Peyer's patch (tissue), 4 donors: ENCODE measurements at regions not wholly inside any gene's neighbourhood (a gene's known extent, or its start where the extent isn't known, plus 50 kb on each side); places are given as distances from the start of the nearest gene placed in this dataset.

Experiments
- DNase-seq, 3 donors: peaks; one replicate each; pipeline ENCODE4 v3.0.0-alpha.2; 2017 to 2019
- H3K27ac ChIP-seq, 4 donors: fragments of 200-600 bp; sonication (generic); one replicate each; pipeline ENCODE4 v1.5.1; 2016 to 2019
- H3K27me3 ChIP-seq, 2 donors: fragments of 200-600 bp; sonication (generic); one replicate each; pipeline ENCODE4 v1.5.1; 2019
- H3K36me3 ChIP-seq, 3 donors: fragments of 200-600 bp; sonication (generic); one replicate each; pipeline ENCODE4 v1.5.1; 2016 to 2019
- H3K4me1 ChIP-seq, 4 donors: fragments of 200-600 bp; sonication (generic); one replicate each; pipeline ENCODE4 v1.5.1; 2016 to 2019
- H3K4me3 ChIP-seq, 4 donors: fragments of 200-600 bp; sonication (generic); 1 replicate in 3 of 4; 2 replicates in 1 of 4; pipeline ENCODE4 v1.5.1; 2016 to 2019; ENCODE audit warnings: mild to moderate bottlenecking in 1 of 4
- H3K9me3 ChIP-seq, 4 donors: fragments of 200-600 bp; sonication (generic); one replicate each; pipeline ENCODE4 v1.5.1; 2016 to 2019; ENCODE audit warnings: mild to moderate bottlenecking in 1 of 4
- POLR2A ChIP-seq, 2 donors: fragments of 450-650 bp; IDR thresholded peaks; one replicate each; pipeline ENCODE4 v1.5.1; 2017; ENCODE audit warnings: antibody characterized with exemption in 2 of 2, mild to moderate bottlenecking in 2 of 2, moderate library complexity in 2 of 2
- TF ChIP-seq, protein P1 (sequence below), 6 experiments: fragments of 450-650 bp in 4 of 6; fragments of 200-600 bp in 2 of 6; sonication (generic) in 1 of 6; IDR thresholded peaks; one replicate each; pipeline ENCODE4 v1.5.1; 2017 to 2019; ENCODE audit warnings: antibody characterized with exemption in 6 of 6, mild to moderate bottlenecking in 3 of 6, moderate library complexity in 1 of 6

DNA sequence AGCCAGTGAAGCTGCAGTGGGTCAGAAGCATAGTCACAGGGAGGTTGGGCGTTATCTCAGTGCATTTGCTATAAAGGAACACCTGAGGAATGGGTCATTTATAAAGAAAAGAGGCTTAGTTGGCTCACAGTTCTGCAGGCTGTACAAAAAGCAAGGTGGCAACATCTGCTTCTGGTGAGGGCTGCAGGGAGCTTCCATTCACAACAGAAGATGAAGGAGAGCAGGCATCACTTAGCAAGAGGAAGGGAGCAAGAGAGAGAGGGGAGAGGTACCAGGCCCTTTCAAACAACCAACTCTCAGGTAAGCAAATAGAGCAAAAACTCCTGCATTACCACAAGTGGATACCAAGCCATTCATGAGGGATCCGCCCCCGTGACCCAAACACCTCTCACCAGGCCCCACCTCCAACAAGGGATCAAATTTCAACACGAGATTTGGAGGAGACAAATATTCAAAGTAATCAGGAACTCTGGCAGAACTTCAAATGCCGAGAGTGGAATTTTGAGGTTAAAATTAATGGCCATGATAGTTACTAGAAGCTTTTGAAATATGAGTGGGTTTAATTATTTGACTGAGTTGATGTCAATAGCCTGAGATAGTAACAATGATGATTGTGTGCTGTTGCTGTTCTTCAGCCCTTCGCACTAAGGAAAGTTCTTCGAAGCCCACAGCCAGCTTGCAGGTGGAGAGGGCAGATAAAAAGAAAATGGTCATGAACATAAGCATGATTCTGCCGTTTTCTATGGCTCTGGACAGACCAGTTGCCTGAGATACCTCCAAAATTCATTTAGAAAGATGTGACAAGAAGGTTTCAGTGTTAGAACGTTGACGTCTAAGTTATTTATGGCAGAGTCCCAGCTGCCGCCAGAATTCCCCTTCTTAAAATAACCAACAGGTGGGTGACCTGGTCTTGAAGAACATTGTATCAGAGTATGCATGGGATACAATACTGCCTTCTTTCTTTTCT lies 55.3 kb upstream of the ADTRP start:
- peaks cover 0 to 3% (median 0%) of the 10 kb centered on the region in 4 donors for H3K4me1 ChIP-seq
- peak overlapping the region in 1 of 4 donors; percentile 13 for H3K27ac ChIP-seq
- no peaks in the 10 kb centered on the region for H3K36me3 ChIP-seq
- H3K27me3 ChIP-seq, result no peaks in the 10 kb centered on the region
- no peak overlapping the region for H3K4me3 ChIP-seq
- no peak for DNase-seq
- TF ChIP-seq, protein P1, sequence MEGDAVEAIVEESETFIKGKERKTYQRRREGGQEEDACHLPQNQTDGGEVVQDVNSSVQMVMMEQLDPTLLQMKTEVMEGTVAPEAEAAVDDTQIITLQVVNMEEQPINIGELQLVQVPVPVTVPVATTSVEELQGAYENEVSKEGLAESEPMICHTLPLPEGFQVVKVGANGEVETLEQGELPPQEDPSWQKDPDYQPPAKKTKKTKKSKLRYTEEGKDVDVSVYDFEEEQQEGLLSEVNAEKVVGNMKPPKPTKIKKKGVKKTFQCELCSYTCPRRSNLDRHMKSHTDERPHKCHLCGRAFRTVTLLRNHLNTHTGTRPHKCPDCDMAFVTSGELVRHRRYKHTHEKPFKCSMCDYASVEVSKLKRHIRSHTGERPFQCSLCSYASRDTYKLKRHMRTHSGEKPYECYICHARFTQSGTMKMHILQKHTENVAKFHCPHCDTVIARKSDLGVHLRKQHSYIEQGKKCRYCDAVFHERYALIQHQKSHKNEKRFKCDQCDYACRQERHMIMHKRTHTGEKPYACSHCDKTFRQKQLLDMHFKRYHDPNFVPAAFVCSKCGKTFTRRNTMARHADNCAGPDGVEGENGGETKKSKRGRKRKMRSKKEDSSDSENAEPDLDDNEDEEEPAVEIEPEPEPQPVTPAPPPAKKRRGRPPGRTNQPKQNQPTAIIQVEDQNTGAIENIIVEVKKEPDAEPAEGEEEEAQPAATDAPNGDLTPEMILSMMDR (IDR thresholded peaks at IDR 0.05), result no peak
- TF ChIP-seq POLR2A (IDR thresholded peaks at IDR 0.05), result no peak
- peaks cover 0 to 4% (median 0%) of the 10 kb centered on the region in 4 donors for H3K9me3 ChIP-seq

DNA sequence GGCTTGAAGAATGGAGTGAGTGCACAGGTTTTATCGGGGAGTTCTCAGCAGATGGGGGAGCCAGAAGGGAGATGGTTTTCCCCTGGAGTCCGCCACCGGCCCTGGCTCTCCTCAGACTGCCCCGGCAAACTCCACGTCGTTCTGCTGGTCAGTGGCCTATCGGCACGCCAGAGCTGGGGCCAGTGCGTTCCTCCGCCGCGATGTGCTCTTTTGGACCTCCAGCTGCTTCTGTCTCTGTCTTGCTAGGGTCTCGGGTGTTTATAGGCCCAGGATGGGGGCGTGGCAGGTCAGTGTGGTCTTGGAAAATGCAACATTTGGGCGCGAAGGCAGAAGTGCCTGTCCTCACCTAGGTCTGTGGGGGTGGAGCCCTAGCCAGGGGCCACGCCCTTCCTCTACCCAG lies 53.0 kb upstream of the ADTRP start:
- H3K36me3 ChIP-seq, result no peaks in the 10 kb centered on the region
- H3K4me1 ChIP-seq, result peaks cover 0 to 8% (median 0%) of the 10 kb centered on the region in 4 donors
- H3K27me3 ChIP-seq, result no peaks in the 10 kb centered on the region
- TF ChIP-seq POLR2A (IDR thresholded peaks at IDR 0.05), result no peak
- H3K9me3 ChIP-seq, result no peaks in the 10 kb centered on the region
- DNase-seq, result no peak
- no peak overlapping the region for H3K4me3 ChIP-seq
- H3K27ac ChIP-seq, result no peak overlapping the region

DNA sequence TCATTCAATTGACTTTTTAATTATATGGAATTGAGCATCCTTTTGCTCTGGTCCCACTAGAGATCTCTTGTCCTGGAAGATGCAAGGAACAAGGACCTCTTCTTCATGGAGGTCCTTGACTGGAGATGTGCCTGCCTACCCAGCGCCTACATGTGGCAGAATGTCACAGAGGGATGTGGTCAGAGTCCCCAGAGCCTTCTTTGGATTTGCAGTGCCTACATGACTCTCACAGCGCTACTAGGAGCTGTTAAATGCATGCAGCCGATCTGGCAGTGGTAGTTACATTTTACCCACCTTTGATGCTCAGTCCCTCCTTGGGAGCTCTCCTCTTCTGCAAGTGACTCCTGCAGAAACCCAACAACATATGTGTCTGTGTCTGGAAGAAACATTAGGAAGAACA lies 51.9 kb upstream of the ADTRP start:
- no peaks in the 10 kb centered on the region for H3K36me3 ChIP-seq
- H3K27me3 ChIP-seq, result no peaks in the 10 kb centered on the region
- no peak overlapping the region for H3K27ac ChIP-seq
- TF ChIP-seq POLR2A (IDR thresholded peaks at IDR 0.05), result no peak
- TF ChIP-seq, protein P1 (IDR thresholded peaks at IDR 0.05), result no peak
- H3K4me1 ChIP-seq, result peaks cover 0 to 8% (median 0%) of the 10 kb centered on the region in 4 donors
- DNase-seq, result no peak
- no peaks in the 10 kb centered on the region for H3K9me3 ChIP-seq
- H3K4me3 ChIP-seq, result no peak overlapping the region

DNA sequence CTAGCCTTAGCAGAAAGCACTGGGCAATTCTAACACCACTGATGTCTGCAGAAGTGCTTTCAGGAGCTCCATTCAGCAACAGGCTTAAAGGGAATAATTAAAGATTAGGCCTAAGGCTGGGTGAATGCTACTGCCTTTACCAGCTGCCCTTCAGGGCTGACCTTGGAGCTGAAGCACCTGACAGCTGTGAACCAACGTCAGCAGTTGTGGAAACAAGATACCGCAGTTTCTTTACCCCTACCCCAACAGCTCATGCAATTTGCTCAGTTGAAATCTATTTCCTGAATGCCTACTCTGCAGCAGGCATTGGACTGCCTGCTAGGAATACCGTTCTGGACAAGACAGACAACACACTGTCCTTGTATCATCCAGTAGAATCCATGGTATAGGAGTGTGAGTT lies 51.5 kb upstream of the ADTRP start:
- H3K27me3 ChIP-seq, result no peaks in the 10 kb centered on the region
- H3K4me1 ChIP-seq, result peaks cover 0 to 8% (median 0%) of the 10 kb centered on the region in 4 donors
- H3K4me3 ChIP-seq, result no peak overlapping the region
- TF ChIP-seq POLR2A (IDR thresholded peaks at IDR 0.05), result no peak
- TF ChIP-seq, protein P1 (IDR thresholded peaks at IDR 0.05), result no peak
- H3K27ac ChIP-seq, result no peak overlapping the region
- DNase-seq, result no peak
- no peaks in the 10 kb centered on the region for H3K9me3 ChIP-seq
- no peaks in the 10 kb centered on the region for H3K36me3 ChIP-seq

GRCh38 chr6:11828262-11828870 lies 49.8 kb upstream of the ADTRP start:
- Histone ChIP-seq H3K4me1 (peaks cover 0 to 8% (median 0%) of the 10 kb centered on the region in 4 donors), H3K4me3 (no peak overlapping the region), H3K27me3 (no peaks in the 10 kb centered on the region), H3K27ac (no peak overlapping the region), H3K9me3 (no peaks in the 10 kb centered on the region), H3K36me3 (no peaks in the 10 kb centered on the region)
- TF ChIP-seq, protein P1 (IDR thresholded peaks at IDR 0.05), result no peak
- no peak for TF ChIP-seq POLR2A (IDR thresholded peaks at IDR 0.05)
- no peak for DNase-seq
